ENCODE measurements at regions not wholly inside any gene's neighbourhood (a gene's known extent, or its start where the extent isn't known, plus 50 kb on each side); places are given as distances from the start of the nearest gene placed in this dataset.

DNA sequence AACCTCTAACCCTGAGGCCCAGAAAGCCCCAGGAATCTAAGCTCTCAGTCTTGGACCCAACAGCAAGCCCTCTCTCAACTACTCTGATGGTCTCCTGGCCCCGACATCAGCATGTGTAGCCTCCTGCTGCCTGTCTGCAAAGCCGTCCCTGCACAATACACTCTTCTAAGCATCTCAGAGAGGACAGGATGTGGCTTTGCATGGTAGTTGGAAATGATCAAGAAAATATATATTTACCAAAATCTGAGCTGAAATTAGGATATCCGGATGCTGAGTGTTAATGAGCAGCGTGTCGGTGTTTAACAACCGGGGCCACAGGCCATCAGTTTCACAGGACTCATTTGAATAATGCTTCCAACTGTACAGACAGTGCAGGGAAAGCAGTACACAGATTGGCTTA is 59.1 kb upstream of the SIM2 start:
- no TSS peak for BruUV-seq (replicated peaks)
- no peaks in the 10 kb centered on the region for H3K27me3 ChIP-seq (ENCODE audit: insufficient read depth, low read length)
- no peak overlapping the region for H3K4me3 ChIP-seq (replicated peaks in 1 of 2; ENCODE audit: low read depth in 1 of 2, low read length in 2 of 2)
- no peaks in the 10 kb centered on the region for H3K4me1 ChIP-seq (ENCODE audit: control insufficient read depth in 1 of 2, insufficient read depth in 2 of 2, low read length in 2 of 2)
- H3K27ac ChIP-seq (ENCODE audit: low read depth, low read length): no peak overlapping the region
- TF ChIP-seq SRF (IDR thresholded peaks at IDR 0.05; ENCODE audit: low read depth): no peak
- TF ChIP-seq ZNF274 (IDR thresholded peaks at IDR 0.05; ENCODE audit: low read depth, low read length): no peak
- TF ChIP-seq, protein P1, sequence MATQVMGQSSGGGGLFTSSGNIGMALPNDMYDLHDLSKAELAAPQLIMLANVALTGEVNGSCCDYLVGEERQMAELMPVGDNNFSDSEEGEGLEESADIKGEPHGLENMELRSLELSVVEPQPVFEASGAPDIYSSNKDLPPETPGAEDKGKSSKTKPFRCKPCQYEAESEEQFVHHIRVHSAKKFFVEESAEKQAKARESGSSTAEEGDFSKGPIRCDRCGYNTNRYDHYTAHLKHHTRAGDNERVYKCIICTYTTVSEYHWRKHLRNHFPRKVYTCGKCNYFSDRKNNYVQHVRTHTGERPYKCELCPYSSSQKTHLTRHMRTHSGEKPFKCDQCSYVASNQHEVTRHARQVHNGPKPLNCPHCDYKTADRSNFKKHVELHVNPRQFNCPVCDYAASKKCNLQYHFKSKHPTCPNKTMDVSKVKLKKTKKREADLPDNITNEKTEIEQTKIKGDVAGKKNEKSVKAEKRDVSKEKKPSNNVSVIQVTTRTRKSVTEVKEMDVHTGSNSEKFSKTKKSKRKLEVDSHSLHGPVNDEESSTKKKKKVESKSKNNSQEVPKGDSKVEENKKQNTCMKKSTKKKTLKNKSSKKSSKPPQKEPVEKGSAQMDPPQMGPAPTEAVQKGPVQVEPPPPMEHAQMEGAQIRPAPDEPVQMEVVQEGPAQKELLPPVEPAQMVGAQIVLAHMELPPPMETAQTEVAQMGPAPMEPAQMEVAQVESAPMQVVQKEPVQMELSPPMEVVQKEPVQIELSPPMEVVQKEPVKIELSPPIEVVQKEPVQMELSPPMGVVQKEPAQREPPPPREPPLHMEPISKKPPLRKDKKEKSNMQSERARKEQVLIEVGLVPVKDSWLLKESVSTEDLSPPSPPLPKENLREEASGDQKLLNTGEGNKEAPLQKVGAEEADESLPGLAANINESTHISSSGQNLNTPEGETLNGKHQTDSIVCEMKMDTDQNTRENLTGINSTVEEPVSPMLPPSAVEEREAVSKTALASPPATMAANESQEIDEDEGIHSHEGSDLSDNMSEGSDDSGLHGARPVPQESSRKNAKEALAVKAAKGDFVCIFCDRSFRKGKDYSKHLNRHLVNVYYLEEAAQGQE (IDR thresholded peaks at IDR 0.05; ENCODE audit: low read depth): no peak
- TF ChIP-seq ZFX (IDR thresholded peaks at IDR 0.05): no peak
- no peaks in the 10 kb centered on the region for H3K36me3 ChIP-seq (ENCODE audit: control insufficient read depth in 1 of 2, insufficient read depth in 2 of 2, low read length in 2 of 2)
- no peak overlapping the region for H2AFZ ChIP-seq (ENCODE audit: low read depth, low read length, poor library complexity, severe bottlenecking)
- ATAC-seq: no peak
- H3K4me2 ChIP-seq (ENCODE audit: low read length): no peak overlapping the region
- no peaks in the 10 kb centered on the region for H3K9me2 ChIP-seq (ENCODE audit: insufficient read depth)
- no peaks in the 10 kb centered on the region for H3K79me2 ChIP-seq (ENCODE audit: insufficient read depth, low read length)
- H4K20me1 ChIP-seq (ENCODE audit: insufficient read depth): no peaks in the 10 kb centered on the region
- intact Hi-C loops (cut with micrococcal nuclease): loop anchor here (10.0 kb wide), 1 partner anchor 135 kb away; no protein-coding TSS in a partner anchor
- RAD21 ChIA-PET (ENCODE audit: low non-redundant PET in 1 of 2, low total read pairs in 2 of 2, uncharacterized antibody in 2 of 2, unreplicated experiment in 2 of 2): no interaction called here
- no peak for DNase-seq (ENCODE audit: low read depth, low spot score)
- CTCF ChIA-PET: interaction anchor here (3.6 kb wide), 1 partner anchor 9 kb away, joined by 17 read pairs; no protein-coding TSS in a partner anchor
- POLR2A ChIA-PET: no interaction called here
- H3K9ac ChIP-seq (ENCODE audit: low read length): no peak overlapping the region
- H3K9me3 ChIP-seq (ENCODE audit: control insufficient read depth in 1 of 2, insufficient read depth in 1 of 2, low read depth in 1 of 2, low read length in 2 of 2): no peaks in the 10 kb centered on the region

GRCh38 chr21:36640174-36640720 is 58.7 kb upstream of the SIM2 start:
- no peak overlapping the region for H3K4me2 ChIP-seq (ENCODE audit: low read length)
- H3K4me3 ChIP-seq (replicated peaks in 1 of 2; ENCODE audit: low read depth in 1 of 2, low read length in 2 of 2): no peak overlapping the region
- TF ChIP-seq POLR2AphosphoS5 (IDR thresholded peaks at IDR 0.05; ENCODE audit: low read depth, low read length) (no peak), FOSL1 (IDR thresholded peaks at IDR 0.05; ENCODE audit: low read depth) (no peak), YY1 (IDR thresholded peaks at IDR 0.05; ENCODE audit: extremely low read depth, insufficient replicate concordance, low read depth, low read length) (no peak), MAX (IDR thresholded peaks at IDR 0.05) (no peak), RAD21 (IDR thresholded peaks at IDR 0.05; ENCODE audit: low read depth) (no peak), SRF (IDR thresholded peaks at IDR 0.05; ENCODE audit: low read depth) (no peak), JUND (IDR thresholded peaks at IDR 0.05) (no peak), CTCF (IDR thresholded peaks at IDR 0.05 in 2 of 3, conservative IDR thresholded peaks at IDR 0.05 in 1 of 3; ENCODE audit: borderline replicate concordance in 1 of 3, insufficient read depth in 1 of 3, low read depth in 2 of 3, low read length in 2 of 3) (no peak), EZH2 (IDR thresholded peaks at IDR 0.05) (no peak)
- DNase-seq (ENCODE audit: low read depth, low spot score) (no peak), ATAC-seq (no peak)
- no peaks in the 10 kb centered on the region for H3K27me3 ChIP-seq (ENCODE audit: insufficient read depth, low read length)
- RAD21 ChIA-PET (ENCODE audit: low non-redundant PET in 1 of 2, low total read pairs in 2 of 2, uncharacterized antibody in 2 of 2, unreplicated experiment in 2 of 2): interaction anchor here in 1 of 2 experiments (0.6 kb wide), 1 partner anchor 132 kb away, joined by 5 read pairs; no protein-coding TSS in a partner anchor
- no peaks in the 10 kb centered on the region for H3K9me3 ChIP-seq (ENCODE audit: control insufficient read depth in 1 of 2, insufficient read depth in 1 of 2, low read depth in 1 of 2, low read length in 2 of 2)
- no peak overlapping the region for H3K27ac ChIP-seq (ENCODE audit: low read depth, low read length)
- BruUV-seq (replicated peaks): no TSS peak
- CTCF ChIA-PET: interaction anchor here (0.8 to 3.6 kb wide), 2 partner anchors 9 to 214 kb away, joined by 3 to 17 read pairs; no protein-coding TSS in a partner anchor
- no peaks in the 10 kb centered on the region for H3K9me2 ChIP-seq (ENCODE audit: insufficient read depth)
- no peaks in the 10 kb centered on the region for H3K36me3 ChIP-seq (ENCODE audit: control insufficient read depth in 1 of 2, insufficient read depth in 2 of 2, low read length in 2 of 2)
- no peak overlapping the region for H2AFZ ChIP-seq (ENCODE audit: low read depth, low read length, poor library complexity, severe bottlenecking)
- no peak overlapping the region for H3K9ac ChIP-seq (ENCODE audit: low read length)
- H3K4me1 ChIP-seq (ENCODE audit: control insufficient read depth in 1 of 2, insufficient read depth in 2 of 2, low read length in 2 of 2): no peaks in the 10 kb centered on the region
- no peaks in the 10 kb centered on the region for H3K79me2 ChIP-seq (ENCODE audit: insufficient read depth, low read length)
- POLR2A ChIA-PET: no interaction called here
- intact Hi-C loops (cut with micrococcal nuclease): no loop called here
- no peaks in the 10 kb centered on the region for H4K20me1 ChIP-seq (ENCODE audit: insufficient read depth)
